ENCODE measurements at regions not wholly inside any gene's neighbourhood (a gene's known extent, or its start where the extent isn't known, plus 50 kb on each side); places are given as distances from the start of the nearest gene placed in this dataset.
"Not testable (repeated sequence)": the region's sequence is repeated elsewhere in the genome, so short reads cannot be mapped to it uniquely, and the experiment has no call there.

DNA sequence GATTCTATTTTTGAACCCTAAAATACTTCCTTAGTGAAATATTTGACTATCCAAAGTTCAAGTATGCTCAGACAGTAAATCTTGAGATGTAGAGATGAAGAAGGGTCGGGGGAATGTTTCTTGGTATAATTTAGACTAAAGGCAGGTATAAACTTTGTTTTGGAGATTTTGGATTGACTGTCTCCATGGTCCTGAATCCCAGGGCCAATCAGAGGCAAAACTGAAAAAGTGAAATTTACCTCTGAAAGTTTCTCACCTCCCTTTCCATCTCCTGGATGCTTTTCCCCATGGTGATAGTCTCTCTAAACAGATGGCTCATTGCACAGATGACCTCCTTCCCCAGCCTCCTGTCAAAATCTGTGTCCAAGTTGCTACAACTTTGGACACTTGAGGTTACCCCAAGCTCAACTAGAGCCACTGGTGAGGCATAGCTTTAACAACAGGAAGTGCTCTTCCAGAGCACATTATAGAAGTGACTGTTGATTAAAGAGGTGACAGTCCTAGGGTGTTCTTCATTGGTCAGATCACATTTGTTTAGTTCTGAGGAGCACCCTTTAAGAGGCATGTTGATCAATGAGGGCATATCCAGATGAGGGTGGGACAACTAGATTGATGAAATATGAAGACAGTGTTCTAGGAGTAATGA, 128.4 kb downstream of the AKAP11 start:
- no peak for DNase-seq

DNA sequence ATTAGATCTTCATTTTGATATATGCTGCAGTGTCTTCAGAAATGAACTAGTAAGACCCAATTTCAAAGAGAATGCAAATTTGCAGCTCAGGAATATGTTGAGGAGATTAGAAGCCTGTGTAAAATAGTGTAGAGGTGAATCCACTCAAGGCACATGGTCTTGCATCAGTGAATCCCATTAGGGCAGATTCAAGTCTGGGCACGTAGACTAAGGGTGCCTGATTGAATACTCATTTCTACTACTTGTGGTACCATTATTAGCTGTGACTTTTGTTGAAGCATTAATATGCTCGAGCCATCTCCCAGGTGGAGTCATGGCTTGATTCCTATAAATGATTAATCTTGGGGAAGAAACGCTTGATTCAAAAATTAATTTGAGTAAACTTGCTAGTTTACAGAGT, 129.4 kb downstream of the AKAP11 start:
- DNase-seq = no peak

DNA sequence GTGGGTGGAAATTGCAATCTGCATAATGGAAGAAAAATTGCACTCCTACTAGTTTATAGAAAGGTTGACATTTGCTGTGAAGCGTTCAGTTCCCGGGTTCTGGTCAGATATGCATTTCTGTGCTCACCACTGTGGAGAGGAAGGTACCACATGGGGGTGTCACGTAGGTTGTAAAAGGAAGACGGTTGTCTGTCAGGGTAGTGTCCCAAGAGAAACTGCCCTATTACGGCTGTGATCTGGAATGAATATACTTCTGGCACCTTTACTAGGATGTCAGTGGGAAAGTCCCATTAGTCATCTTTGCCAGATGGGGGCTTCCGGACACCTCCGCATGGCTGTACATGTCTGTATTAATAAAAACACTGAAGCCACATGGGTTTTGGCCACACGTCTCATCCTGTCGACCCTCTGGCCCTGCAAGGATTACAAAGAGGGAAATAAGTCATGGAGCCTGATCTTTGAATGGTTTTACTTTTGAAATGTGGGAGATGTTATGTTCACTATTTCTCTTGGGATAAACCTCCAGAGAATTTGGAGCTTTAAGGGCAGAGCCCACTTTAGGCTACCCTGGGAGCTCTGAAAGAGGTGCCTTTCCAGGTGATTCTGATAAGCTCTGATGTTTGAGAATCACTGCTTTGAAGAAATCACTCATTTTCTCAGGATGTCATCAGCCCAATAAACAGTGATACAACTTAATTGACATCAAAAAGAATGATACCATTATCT, 133.9 kb downstream of the AKAP11 start:
- DNase-seq = peak; percentile 17

GRCh38 chr13:42409075-42409474, 137.1 kb downstream of the AKAP11 start:
- no peak for DNase-seq

- DNase-seq = no peak
These were observed 137.6 kb downstream of the AKAP11 start for GRCh38 chr13:42409551-42409950.

DNA sequence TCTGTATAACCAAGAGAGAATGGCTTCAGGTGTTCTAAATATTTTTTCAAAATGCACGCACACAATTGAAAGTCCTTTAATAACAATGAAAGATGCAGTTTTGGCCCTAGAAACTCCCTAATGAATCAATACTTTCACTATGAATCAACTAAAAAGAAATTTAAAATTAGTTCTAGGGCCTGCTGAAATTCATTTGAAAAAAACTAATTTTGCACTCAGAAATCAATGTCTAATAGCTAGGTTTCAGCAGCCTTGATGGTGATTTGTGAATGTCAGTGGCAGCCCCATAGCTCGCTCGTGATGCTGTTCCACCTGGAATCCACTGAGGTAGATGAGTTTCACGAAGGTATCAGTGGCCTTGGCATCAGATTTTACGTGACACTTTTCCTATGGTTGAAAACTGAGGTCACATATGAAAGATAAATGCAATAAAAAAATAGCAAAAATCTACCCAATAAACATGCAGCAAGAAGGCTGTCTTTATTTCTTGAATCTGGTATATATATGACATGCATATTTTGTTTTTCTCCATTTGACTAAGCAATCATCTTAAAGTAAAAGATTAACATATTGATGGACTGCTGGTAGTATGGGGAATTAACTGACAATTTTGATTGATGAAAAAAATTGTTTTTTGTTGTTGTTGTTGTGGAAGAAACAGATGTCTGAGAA, 141.0 kb downstream of the AKAP11 start:
- DNase-seq = no peak

GRCh38 chr13:42413484-42413815, 141.5 kb downstream of the AKAP11 start:
- no peak for DNase-seq

- no peak for DNase-seq
These were observed 145.7 kb downstream of the AKAP11 start for GRCh38 chr13:42417626-42418025.

- no peak for DNase-seq
These were observed 146.2 kb downstream of the AKAP11 start for GRCh38 chr13:42418184-42418583.

GRCh38 chr13:42420304-42420703, 148.4 kb downstream of the AKAP11 start:
- no peak for DNase-seq

DNA sequence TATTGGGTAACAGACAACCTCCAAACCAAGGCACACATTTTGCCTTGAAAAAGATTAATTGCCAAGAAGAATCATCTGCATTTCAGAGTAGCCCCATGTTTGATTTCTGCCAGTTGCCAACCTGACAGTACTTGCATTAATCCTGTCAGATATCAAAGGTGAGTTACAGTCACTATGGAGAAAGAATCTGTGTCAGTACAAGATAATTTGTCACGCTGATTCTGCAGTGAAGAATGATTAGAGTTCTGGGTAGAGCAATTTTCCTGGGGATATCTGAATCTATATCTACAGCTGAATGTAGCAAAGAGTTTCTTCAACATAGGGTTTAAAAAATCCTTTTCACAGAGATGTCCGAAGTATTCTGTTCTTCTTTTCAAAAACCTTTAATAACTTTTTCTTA, 150.7 kb downstream of the AKAP11 start:
- no peak for DNase-seq

GRCh38 chr13:42424182-42424581, 149.8 kb upstream of the TNFSF11 start:
- DNase-seq = no peak

- no peak for DNase-seq
These were observed 128.6 kb upstream of the TNFSF11 start for GRCh38 chr13:42445354-42445753.

- not testable (repeated sequence) for DNase-seq
These were observed 127.4 kb upstream of the TNFSF11 start for GRCh38 chr13:42446597-42446996.

GRCh38 chr13:42453091-42453645, 120.8 kb upstream of the TNFSF11 start:
- DNase-seq = no peak

DNA sequence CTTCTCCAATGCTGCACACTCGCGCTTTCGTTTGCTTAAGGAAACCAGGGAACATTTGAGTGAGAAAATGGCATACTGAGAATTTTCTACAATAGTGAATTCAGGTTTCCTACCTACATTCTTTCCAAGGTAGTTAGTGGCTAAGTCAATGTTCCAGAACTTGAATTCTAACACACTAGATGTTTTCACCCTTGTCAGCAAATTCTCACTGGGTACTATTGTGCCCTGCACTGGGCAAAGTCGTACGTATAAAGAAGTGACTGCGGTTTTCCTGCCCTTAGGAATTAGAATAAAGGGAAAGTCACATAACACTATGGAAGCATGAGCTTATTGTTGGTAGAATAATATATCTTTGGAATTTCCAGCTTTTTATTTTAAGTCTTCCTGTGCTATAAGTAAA, 119.2 kb upstream of the TNFSF11 start:
- no peak for DNase-seq

DNA sequence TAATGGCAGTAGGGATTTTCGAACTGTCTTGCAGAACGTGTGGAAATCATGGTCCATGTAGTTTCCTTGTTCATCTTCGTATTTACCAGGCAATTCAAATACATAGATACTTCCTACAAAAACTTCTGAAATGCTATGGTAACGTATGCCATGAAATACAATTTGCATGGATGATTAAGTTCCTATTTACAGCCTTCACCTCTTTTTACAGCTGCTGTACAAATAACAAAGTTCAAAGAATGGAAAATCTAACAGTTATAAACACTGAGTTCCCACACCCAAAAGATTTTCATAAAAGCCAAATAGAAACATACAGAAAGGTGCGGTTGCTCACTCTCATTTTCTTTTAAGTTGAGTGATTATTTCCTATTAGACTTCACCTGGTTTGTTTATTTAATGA, 115.8 kb upstream of the TNFSF11 start:
- no peak for DNase-seq

- no peak for DNase-seq
These were observed 107.8 kb upstream of the TNFSF11 start for GRCh38 chr13:42466123-42466522.

DNA sequence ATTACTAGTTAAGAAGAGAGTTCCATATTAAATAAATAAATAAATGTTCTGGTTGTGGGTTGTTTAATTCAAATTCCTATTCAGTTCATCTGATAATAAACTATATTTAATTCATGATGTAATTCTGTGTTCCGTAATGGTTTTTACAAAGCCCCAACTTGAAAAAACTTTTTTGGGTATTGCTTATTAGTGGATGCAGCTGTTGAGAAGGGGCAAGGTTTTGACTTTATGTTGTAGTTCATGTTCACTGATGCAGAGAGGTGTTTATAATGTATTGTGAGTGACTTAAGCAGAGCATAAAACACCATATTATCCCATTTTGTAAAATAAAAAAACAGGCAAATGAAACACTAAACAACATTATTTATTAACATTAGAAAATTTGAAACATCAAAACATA, 107.3 kb upstream of the TNFSF11 start:
- DNase-seq = no peak

GRCh38 chr13:42474954-42475353, 99.0 kb upstream of the TNFSF11 start:
- no peak for DNase-seq

GRCh38 chr13:42477596-42478190, 96.3 kb upstream of the TNFSF11 start:
- no peak for DNase-seq

DNA sequence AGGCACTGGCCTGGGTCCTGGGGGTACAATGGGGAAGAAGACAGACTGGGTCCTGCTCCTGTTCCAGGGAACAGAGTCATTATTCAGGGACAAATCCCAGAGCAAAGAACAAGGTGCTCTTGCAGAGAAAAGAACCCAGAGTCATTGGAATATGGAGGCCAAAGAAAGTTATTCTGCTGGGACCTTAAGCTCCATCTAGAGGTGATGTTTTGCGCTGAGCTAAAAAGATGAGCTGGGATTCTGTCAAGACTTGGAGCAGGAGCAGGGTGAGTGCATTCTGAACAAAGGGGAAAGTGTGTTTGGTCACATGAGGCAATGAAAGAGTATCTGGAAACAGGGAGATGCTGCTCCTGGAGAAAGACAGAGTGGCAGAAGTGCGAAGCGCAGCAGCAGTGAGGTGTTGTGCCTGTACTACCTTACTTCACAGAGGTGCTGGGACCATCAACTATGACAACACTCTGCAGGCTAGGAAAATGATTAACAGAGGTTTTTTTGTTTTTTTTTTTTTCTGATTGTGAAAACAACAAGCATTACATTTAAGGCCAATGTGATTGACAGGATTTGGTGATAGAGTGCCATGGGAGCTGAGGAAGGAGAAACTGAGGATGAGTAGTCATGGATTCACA, 95.3 kb upstream of the TNFSF11 start:
- DNase-seq = no peak

- no peak for DNase-seq
These were observed 89.6 kb upstream of the TNFSF11 start for GRCh38 chr13:42484386-42484785.
